ENCODE measurements at regions not wholly inside any gene's neighbourhood (a gene's known extent, or its start where the extent isn't known, plus 50 kb on each side); places are given as distances from the start of the nearest gene placed in this dataset.

- Histone ChIP-seq H3K4me2 (ENCODE audit: low read length) (no peak overlapping the region), H3K4me3 (ENCODE audit: insufficient read depth, low read depth, low read length) (no peak overlapping the region), H3K9ac (ENCODE audit: low read length) (no peak overlapping the region), H3K4me1 (ENCODE audit: insufficient read depth, low read length) (no peaks in the 10 kb centered on the region), H3K9me3 (ENCODE audit: insufficient read depth, low read depth, low read length) (no peaks in the 10 kb centered on the region), H2AFZ (ENCODE audit: low read depth, low read length) (no peak overlapping the region), H3K27me3 (ENCODE audit: insufficient read depth, low read length) (no peaks in the 10 kb centered on the region), H3K27ac (ENCODE audit: low read depth, low read length) (no peak overlapping the region), H3K36me3 (ENCODE audit: insufficient read depth, low read length) (no peaks in the 10 kb centered on the region), H4K20me1 (ENCODE audit: insufficient read depth, low read length) (no peaks in the 10 kb centered on the region), H3K79me2 (ENCODE audit: insufficient read depth, low read length) (no peaks in the 10 kb centered on the region)
- DNase-seq (ENCODE audit: low read depth) (no peak), FAIRE-seq (no peak)
- Mint-ChIP-seq H3K4me3 (ENCODE audit: unreplicated experiment) (no peak overlapping the region), H3K27ac (ENCODE audit: unreplicated experiment) (no peak overlapping the region), H3K27me3 (ENCODE audit: low read depth, unreplicated experiment) (no peaks in the 10 kb centered on the region), H3K4me1 (ENCODE audit: low read depth, unreplicated experiment) (peaks cover 4% of the 10 kb centered on the region), H3K36me3 (ENCODE audit: low read depth, unreplicated experiment) (no peaks in the 10 kb centered on the region), H3K9me3 (ENCODE audit: unreplicated experiment) (peaks cover 3% of the 10 kb centered on the region)
- TF ChIP-seq EZH2 (IDR thresholded peaks at IDR 0.05; ENCODE audit: insufficient read depth, low read length) (no peak), CTCF (IDR thresholded peaks at IDR 0.05; ENCODE audit: insufficient read depth, low read depth, low read length) (no peak)
Measured at GRCh38 chr15:80326270-80326669, 74.3 kb upstream of the CTXND1 start.

- DNase-seq (ENCODE audit: low read depth) (no peak), FAIRE-seq (no peak)
- H3K36me3 Mint-ChIP-seq (ENCODE audit: low read depth, unreplicated experiment): no peaks in the 10 kb centered on the region
- Histone ChIP-seq H3K4me3 (ENCODE audit: insufficient read depth, low read depth, low read length) (no peak overlapping the region), H2AFZ (ENCODE audit: low read depth, low read length) (no peak overlapping the region), H3K79me2 (ENCODE audit: insufficient read depth, low read length) (no peaks in the 10 kb centered on the region), H3K9me3 (ENCODE audit: insufficient read depth, low read depth, low read length) (no peaks in the 10 kb centered on the region), H3K27ac (ENCODE audit: low read depth, low read length) (no peak overlapping the region), H3K9ac (ENCODE audit: low read length) (no peak overlapping the region), H3K36me3 (ENCODE audit: insufficient read depth, low read length) (no peaks in the 10 kb centered on the region), H3K27me3 (ENCODE audit: insufficient read depth, low read length) (no peaks in the 10 kb centered on the region), H3K4me1 (ENCODE audit: insufficient read depth, low read length) (no peaks in the 10 kb centered on the region), H3K4me2 (ENCODE audit: low read length) (no peak overlapping the region), H4K20me1 (ENCODE audit: insufficient read depth, low read length) (no peaks in the 10 kb centered on the region)
- no peak overlapping the region for H3K27ac Mint-ChIP-seq (ENCODE audit: unreplicated experiment)
- no peak overlapping the region for H3K4me3 Mint-ChIP-seq (ENCODE audit: unreplicated experiment)
- peaks cover 3% of the 10 kb centered on the region for H3K9me3 Mint-ChIP-seq (ENCODE audit: unreplicated experiment)
- TF ChIP-seq EZH2 (IDR thresholded peaks at IDR 0.05; ENCODE audit: insufficient read depth, low read length) (no peak), CTCF (IDR thresholded peaks at IDR 0.05; ENCODE audit: insufficient read depth, low read depth, low read length) (no peak)
- peaks cover 4% of the 10 kb centered on the region for H3K4me1 Mint-ChIP-seq (ENCODE audit: low read depth, unreplicated experiment)
- H3K27me3 Mint-ChIP-seq (ENCODE audit: low read depth, unreplicated experiment): peaks cover 4% of the 10 kb centered on the region
Measured at GRCh38 chr15:80328496-80328895, 75.7 kb upstream of the ARNT2 start.

DNA sequence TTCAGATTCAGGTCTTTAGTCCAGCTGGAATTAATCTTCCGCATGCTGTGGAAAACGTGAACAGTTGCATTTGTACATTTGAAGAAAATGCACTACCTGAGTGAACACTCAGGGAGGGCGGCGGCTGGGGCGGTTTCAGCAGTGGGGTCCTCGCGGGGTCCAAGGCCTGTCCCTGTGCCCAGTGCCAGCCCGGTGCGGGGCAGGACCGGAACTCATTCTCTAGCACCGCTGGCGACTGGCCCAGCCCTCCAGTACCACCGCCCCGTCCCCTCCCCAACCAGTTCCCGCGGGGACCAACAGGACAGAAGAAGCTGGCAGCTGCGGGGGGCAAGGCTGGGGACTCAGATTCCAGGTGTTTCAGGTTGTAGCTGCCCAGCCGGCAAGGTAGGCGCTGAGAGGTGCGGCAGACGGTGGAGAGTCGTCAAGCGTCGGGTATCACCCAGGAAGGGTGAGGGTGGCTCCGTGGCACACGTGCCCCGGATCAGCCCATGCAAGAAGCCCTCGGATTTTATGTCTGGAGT, 72.2 kb upstream of the ARNT2 start:
- Histone ChIP-seq H3K79me2 (ENCODE audit: insufficient read depth, low read length) (no peaks in the 10 kb centered on the region), H3K36me3 (ENCODE audit: insufficient read depth, low read length) (no peaks in the 10 kb centered on the region), H2AFZ (ENCODE audit: low read depth, low read length) (no peak overlapping the region), H3K4me1 (ENCODE audit: insufficient read depth, low read length) (no peaks in the 10 kb centered on the region), H3K27ac (ENCODE audit: low read depth, low read length) (no peak overlapping the region), H3K9me3 (ENCODE audit: insufficient read depth, low read depth, low read length) (no peaks in the 10 kb centered on the region), H4K20me1 (ENCODE audit: insufficient read depth, low read length) (no peaks in the 10 kb centered on the region), H3K4me3 (ENCODE audit: insufficient read depth, low read depth, low read length) (no peak overlapping the region), H3K9ac (ENCODE audit: low read length) (no peak overlapping the region), H3K27me3 (ENCODE audit: insufficient read depth, low read length) (no peaks in the 10 kb centered on the region), H3K4me2 (ENCODE audit: low read length) (no peak overlapping the region)
- Mint-ChIP-seq H3K36me3 (ENCODE audit: low read depth, unreplicated experiment) (no peaks in the 10 kb centered on the region), H3K27me3 (ENCODE audit: low read depth, unreplicated experiment) (peaks cover 12% of the 10 kb centered on the region), H3K4me1 (ENCODE audit: low read depth, unreplicated experiment) (no peaks in the 10 kb centered on the region), H3K9me3 (ENCODE audit: unreplicated experiment) (peaks cover 4% of the 10 kb centered on the region), H3K27ac (ENCODE audit: unreplicated experiment) (no peak overlapping the region), H3K4me3 (ENCODE audit: unreplicated experiment) (no peak overlapping the region)
- TF ChIP-seq CTCF (IDR thresholded peaks at IDR 0.05; ENCODE audit: insufficient read depth, low read depth, low read length) (no peak), EZH2 (IDR thresholded peaks at IDR 0.05; ENCODE audit: insufficient read depth, low read length) (no peak)
- DNase-seq (ENCODE audit: low read depth): no peak
- FAIRE-seq: no peak

Data from astrocyte (in vitro differentiated cells and primary cell).